IPS DF 6.9 (cell line): ENCODE measurements at regions not wholly inside any gene's neighbourhood (a gene's known extent, or its start where the extent isn't known, plus 50 kb on each side); places are given as distances from the start of the nearest gene placed in this dataset.

Experiments used
- DNase-seq: peaks from one replicate; pipeline ENCODE4 v3.0.0-alpha.2; 2013; ENCODE audit warnings: low read depth, low spot score
- H3K27ac ChIP-seq: one replicate; pipeline ENCODE4 v1.5.1; 2013; ENCODE audit warnings: low read length, control low read depth
- H3K27me3 ChIP-seq: 2 replicates; pipeline ENCODE4 v1.6.1; 2013; ENCODE audit warnings: mild to moderate bottlenecking, low read length; ENCODE audit not compliant: control insufficient read depth, insufficient read depth
- H3K36me3 ChIP-seq: 2 replicates; pipeline ENCODE4 v1.6.1; 2013; ENCODE audit warnings: low read length; ENCODE audit not compliant: control insufficient read depth, insufficient read depth
- H3K4me1 ChIP-seq: 2 replicates; pipeline ENCODE4 v1.6.1; 2013; ENCODE audit warnings: low read length; ENCODE audit not compliant: control insufficient read depth, insufficient read depth
- H3K4me3 ChIP-seq: 2 replicates; pipeline ENCODE4 v1.5.1; 2013; ENCODE audit warnings: mild to moderate bottlenecking, low read length
- H3K9me3 ChIP-seq: 2 replicates; pipeline ENCODE4 v1.6.1; 2013; ENCODE audit warnings: low read length, inconsistent platforms; ENCODE audit not compliant: control insufficient read depth, insufficient read depth
- WGBS: extraction: QIAGEN DNeasy Blood & Tissue Kit; methylation state at CpG from one replicate; pipeline ENCODE4 v1.1.7; 2013; ENCODE audit warnings: mixed read lengths, missing lambda C conversion rate; ENCODE audit not compliant: insufficient read length, insufficient coverage; 5-methylcytosine and 5-hydroxymethylcytosine counted together

- no CpG with 5 or more reads among the region's 12 CpGs for WGBS
- Histone ChIP-seq H3K9me3 (no peaks in the 10 kb centered on the region), H3K27me3 (peaks cover 5% of the 10 kb centered on the region), H3K4me1 (peaks cover 8% of the 10 kb centered on the region), H3K36me3 (no peaks in the 10 kb centered on the region), H3K4me3 (no peak overlapping the region), H3K27ac (no peak overlapping the region)
- peak; percentile 57 for DNase-seq
Measured at GRCh38 chr3:117398141-117398899, 688.7 kb downstream of the TUSC7 start.

GRCh38 chr3:117399311-117400078 lies 689.9 kb downstream of the TUSC7 start:
- WGBS: no CpG with 5 or more reads among the region's 5 CpGs
- H3K4me1 ChIP-seq: peaks cover 8% of the 10 kb centered on the region
- no peak overlapping the region for H3K27ac ChIP-seq
- no peaks in the 10 kb centered on the region for H3K9me3 ChIP-seq
- peaks cover 5% of the 10 kb centered on the region for H3K27me3 ChIP-seq
- no peaks in the 10 kb centered on the region for H3K36me3 ChIP-seq
- H3K4me3 ChIP-seq: no peak overlapping the region
- peak; percentile 58 for DNase-seq

GRCh38 chr3:117400303-117400702 lies 690.7 kb downstream of the TUSC7 start:
- Histone ChIP-seq H3K36me3 (no peaks in the 10 kb centered on the region), H3K4me1 (peaks cover 8% of the 10 kb centered on the region), H3K27me3 (peaks cover 5% of the 10 kb centered on the region), H3K4me3 (no peak overlapping the region), H3K27ac (no peak overlapping the region), H3K9me3 (no peaks in the 10 kb centered on the region)
- DNase-seq: no peak
- no CpG with 5 or more reads among the region's 7 CpGs for WGBS

DNA sequence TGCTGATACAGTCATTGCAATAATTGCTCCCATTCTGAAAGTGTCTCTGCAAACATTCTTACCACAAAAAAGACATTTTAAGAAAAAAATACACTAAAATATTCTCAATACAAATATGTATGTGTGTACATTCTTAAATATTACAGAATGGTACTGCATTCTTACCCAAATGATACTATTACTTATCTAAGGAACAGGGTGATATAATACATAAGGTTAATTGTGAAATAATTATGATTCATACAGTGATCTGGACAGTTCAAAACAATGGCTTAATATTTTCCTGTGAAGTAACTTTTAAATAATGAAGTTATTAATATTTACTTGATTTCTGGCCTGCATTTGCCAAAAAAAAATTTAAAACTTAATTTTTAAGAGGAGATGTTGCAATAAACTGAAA lies 694.6 kb downstream of the TUSC7 start:
- Histone ChIP-seq H3K4me3 (no peak overlapping the region), H3K27me3 (no peaks in the 10 kb centered on the region; the same call in 1 of the 2 replicates), H3K36me3 (no peaks in the 10 kb centered on the region), H3K9me3 (no peaks in the 10 kb centered on the region), H3K27ac (no peak overlapping the region), H3K4me1 (peaks cover 3% of the 10 kb centered on the region; the same call in 1 of the 2 replicates)
- no peak for DNase-seq

DNA sequence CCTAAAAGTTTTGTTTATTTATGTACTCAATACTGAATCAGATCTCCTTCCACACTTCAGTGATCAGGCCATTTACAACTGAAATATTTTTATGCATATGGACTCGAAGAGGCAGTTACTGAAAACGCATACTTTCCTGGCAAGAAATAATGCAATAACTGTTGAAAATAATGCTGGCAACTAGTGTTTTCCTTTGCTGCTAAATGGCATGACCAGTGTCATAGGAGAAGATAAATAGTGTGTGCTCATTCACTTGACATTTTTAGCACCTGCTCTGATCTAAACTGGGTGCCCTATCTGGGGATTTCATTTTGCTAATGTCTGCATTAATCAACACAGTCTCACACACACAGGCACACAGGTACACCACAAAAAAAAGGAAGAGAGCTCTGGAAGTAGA lies 695.2 kb downstream of the TUSC7 start:
- H3K36me3 ChIP-seq: no peaks in the 10 kb centered on the region
- no peaks in the 10 kb centered on the region; the same call in 1 of the 2 replicates for H3K27me3 ChIP-seq
- WGBS: no CpG with 5 or more reads among the region's 2 CpGs
- no peak for DNase-seq
- H3K9me3 ChIP-seq: no peaks in the 10 kb centered on the region
- H3K27ac ChIP-seq: no peak overlapping the region
- H3K4me1 ChIP-seq: no peaks in the 10 kb centered on the region
- no peak overlapping the region for H3K4me3 ChIP-seq

DNA sequence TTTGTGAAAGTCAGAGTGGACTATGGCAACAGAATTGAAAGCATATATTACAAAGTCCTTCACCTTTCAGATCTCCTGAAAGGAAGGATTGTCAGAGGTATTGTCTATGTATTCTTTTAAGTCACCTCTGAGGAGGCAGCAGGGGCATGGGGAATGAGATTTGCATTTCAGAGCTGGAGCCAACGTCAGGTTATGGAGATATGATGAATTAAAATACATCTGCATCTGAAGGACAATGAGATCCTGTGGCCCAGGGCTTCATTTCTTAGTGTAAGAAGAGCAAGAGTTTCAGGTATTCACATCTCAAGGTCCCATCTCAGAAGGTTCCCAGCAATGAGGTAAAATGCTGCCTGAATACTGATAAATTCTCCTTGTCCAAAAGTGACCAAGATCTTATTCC lies 695.8 kb downstream of the TUSC7 start:
- Histone ChIP-seq H3K4me3 (no peak overlapping the region), H3K27me3 (no peaks in the 10 kb centered on the region; the same call in 1 of the 2 replicates), H3K9me3 (no peaks in the 10 kb centered on the region), H3K4me1 (no peaks in the 10 kb centered on the region), H3K36me3 (no peaks in the 10 kb centered on the region), H3K27ac (no peak overlapping the region)
- DNase-seq: no peak
- WGBS: no CpG with 5 or more reads among the region's 1 CpG

GRCh38 chr3:117407317-117407716 lies 697.7 kb downstream of the TUSC7 start:
- H3K4me3 ChIP-seq: no peak overlapping the region
- no peaks in the 10 kb centered on the region for H3K36me3 ChIP-seq
- no peak overlapping the region for H3K27ac ChIP-seq
- no peaks in the 10 kb centered on the region for H3K9me3 ChIP-seq
- H3K4me1 ChIP-seq: no peaks in the 10 kb centered on the region
- no peak for DNase-seq
- no peaks in the 10 kb centered on the region for H3K27me3 ChIP-seq

DNA sequence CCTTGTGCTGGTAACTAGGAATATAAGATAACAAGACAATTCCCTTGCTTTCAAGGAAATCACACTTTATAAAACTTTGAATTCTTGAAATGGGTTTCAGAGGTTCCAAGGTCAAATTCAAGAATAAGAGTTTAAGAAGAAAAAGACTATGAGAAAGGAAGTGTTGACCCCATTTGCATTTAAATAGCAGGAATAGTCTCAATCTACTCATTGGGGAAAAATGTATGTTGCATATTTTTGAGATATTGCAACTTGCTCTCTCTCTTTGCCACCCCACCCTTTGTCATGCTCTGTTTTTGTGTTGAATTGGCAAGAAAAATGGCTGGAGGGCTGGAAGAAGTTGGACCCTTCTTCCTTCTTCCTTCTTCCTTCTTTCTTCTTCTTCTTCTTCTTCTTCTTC lies 699.2 kb downstream of the TUSC7 start:
- Histone ChIP-seq H3K4me1 (no peaks in the 10 kb centered on the region), H3K36me3 (no peaks in the 10 kb centered on the region), H3K9me3 (no peaks in the 10 kb centered on the region), H3K27me3 (no peaks in the 10 kb centered on the region), H3K27ac (no peak overlapping the region), H3K4me3 (no peak overlapping the region)
- no peak for DNase-seq

DNA sequence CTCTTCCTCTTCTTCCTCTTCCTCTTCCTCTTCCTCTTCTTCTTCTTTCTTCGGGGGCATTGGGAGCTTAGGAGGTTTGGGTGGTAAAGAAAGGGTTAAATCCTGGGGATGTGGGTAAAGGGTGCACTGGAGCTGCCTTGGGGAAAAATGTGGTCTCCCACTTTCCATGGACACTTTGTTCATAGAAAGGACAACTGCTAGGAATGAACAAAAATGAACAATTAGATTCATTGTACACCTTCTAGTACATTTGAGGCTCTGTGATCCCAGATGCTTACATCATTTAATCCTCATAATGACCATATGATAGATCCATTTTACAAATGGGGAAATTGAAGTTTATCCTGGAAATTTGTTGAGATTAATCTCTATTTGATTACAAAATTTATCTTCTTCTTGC lies 699.7 kb downstream of the TUSC7 start:
- DNase-seq: no peak
- Histone ChIP-seq H3K9me3 (no peaks in the 10 kb centered on the region), H3K4me1 (no peaks in the 10 kb centered on the region), H3K27me3 (no peaks in the 10 kb centered on the region), H3K36me3 (no peaks in the 10 kb centered on the region), H3K4me3 (no peak overlapping the region), H3K27ac (no peak overlapping the region)
- WGBS: no CpG with 5 or more reads among the region's 1 CpG

DNA sequence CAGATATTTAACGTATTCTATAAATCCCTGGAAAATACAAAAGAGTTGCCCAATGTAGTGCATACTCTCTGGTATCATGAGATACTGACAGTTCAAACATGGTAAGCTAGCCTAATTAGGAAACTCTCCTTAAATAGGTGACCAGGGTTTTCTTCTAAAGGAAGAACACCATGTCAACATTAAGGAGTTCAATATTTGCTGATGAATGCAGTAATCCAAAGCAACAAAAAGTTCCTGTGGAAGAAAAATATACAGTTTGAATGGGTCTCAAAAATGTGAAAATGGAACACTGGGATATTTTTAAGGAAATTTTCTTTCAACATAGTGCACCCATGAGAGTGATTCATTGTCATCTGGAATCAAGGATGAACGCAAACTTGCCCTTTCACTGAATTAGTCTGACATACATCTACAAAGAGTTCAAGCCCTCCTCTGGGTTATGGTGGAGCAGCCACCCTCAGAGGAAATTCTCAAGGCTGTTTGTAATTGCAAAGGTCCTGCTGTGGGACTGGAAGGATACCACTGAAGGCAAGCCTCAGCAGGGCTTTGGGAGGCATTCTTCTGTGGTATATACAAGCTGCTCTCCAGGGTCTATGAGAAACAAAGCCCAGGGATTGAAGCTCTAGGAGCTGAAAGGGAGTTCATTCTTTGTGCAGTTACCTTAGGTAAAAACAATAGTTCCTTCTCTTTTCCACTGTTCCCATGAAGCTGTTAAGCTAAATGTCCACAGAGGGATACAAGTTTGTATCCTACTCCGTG lies 700.3 kb downstream of the TUSC7 start:
- Histone ChIP-seq H3K9me3 (no peaks in the 10 kb centered on the region), H3K36me3 (no peaks in the 10 kb centered on the region), H3K4me1 (no peaks in the 10 kb centered on the region), H3K27me3 (no peaks in the 10 kb centered on the region), H3K27ac (no peak overlapping the region), H3K4me3 (no peak overlapping the region)
- WGBS: no CpG with 5 or more reads among the region's 3 CpGs
- DNase-seq: no peak
